ENCODE measurements at regions not wholly inside any gene's neighbourhood (a gene's known extent, or its start where the extent isn't known, plus 50 kb on each side); places are given as distances from the start of the nearest gene placed in this dataset.

DNA sequence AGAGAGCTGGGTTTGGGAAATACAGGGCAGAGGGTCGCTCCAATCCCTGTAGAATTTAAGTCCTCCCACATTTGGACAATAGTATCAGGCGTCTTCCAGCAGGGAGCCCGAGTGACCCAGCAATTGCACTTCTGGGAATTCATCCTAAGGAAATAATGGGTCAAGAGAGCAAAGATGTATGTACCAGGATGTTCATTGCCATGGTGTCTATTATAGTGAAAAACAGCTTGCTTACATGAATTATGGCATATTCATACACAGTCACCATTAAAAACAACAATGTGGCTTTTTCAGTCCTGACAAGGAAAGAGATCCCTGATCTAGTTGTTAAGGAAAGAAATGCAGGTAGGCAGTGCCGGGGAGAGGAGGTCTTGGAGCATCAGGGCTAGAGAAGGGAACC lies 167.7 kb downstream of the PJA1 start:
- TF ChIP-seq, protein P1, sequence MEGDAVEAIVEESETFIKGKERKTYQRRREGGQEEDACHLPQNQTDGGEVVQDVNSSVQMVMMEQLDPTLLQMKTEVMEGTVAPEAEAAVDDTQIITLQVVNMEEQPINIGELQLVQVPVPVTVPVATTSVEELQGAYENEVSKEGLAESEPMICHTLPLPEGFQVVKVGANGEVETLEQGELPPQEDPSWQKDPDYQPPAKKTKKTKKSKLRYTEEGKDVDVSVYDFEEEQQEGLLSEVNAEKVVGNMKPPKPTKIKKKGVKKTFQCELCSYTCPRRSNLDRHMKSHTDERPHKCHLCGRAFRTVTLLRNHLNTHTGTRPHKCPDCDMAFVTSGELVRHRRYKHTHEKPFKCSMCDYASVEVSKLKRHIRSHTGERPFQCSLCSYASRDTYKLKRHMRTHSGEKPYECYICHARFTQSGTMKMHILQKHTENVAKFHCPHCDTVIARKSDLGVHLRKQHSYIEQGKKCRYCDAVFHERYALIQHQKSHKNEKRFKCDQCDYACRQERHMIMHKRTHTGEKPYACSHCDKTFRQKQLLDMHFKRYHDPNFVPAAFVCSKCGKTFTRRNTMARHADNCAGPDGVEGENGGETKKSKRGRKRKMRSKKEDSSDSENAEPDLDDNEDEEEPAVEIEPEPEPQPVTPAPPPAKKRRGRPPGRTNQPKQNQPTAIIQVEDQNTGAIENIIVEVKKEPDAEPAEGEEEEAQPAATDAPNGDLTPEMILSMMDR (IDR thresholded peaks at IDR 0.05; ENCODE audit: low read depth, low read length), result no peak
- no peak for TF ChIP-seq EZH2phosphoT487 (IDR thresholded peaks at IDR 0.05; ENCODE audit: low read depth)

All from OCI-LY3 (cell line).